HFFc6 (cell line): ENCODE measurements at regions not wholly inside any gene's neighbourhood (a gene's known extent, or its start where the extent isn't known, plus 50 kb on each side); places are given as distances from the start of the nearest gene placed in this dataset.

Experiments
- DNase-seq: peaks from one replicate; pipeline ENCODE4 v3.0.0-alpha.2; 2018
- H3K27ac Mint-ChIP-seq: 2 replicates; pipeline ENCODE4 v1.8.0; 2020; ENCODE audit warnings: mild to moderate bottlenecking, mixed read lengths
- H3K27me3 Mint-ChIP-seq: 2 replicates; pipeline ENCODE4 v1.8.0; 2021; ENCODE audit warnings: mild to moderate bottlenecking, moderate library complexity, mixed read lengths; ENCODE audit not compliant: insufficient read depth
- H3K36me3 Mint-ChIP-seq: 2 replicates; pipeline ENCODE4 v1.8.0; 2021; ENCODE audit warnings: low read depth, mixed read lengths
- H3K4me1 Mint-ChIP-seq: 2 replicates; pipeline ENCODE4 v1.8.0; 2020; ENCODE audit warnings: low read depth, mixed read lengths
- H3K4me3 Mint-ChIP-seq: 2 replicates; pipeline ENCODE4 v1.8.0; 2020; ENCODE audit warnings: mild to moderate bottlenecking, moderate library complexity, mixed read lengths
- H3K9me3 Mint-ChIP-seq: 2 replicates; pipeline ENCODE4 v1.8.0; 2020; ENCODE audit warnings: mild to moderate bottlenecking, mixed read lengths
- CTCF ChIP-seq: fragments of 200-600 bp; sonication (generic); IDR thresholded peaks from 2 replicates; pipeline ENCODE4 v1.5.0; 2021; ENCODE audit warnings: antibody characterized with exemption, mild to moderate bottlenecking

- no peaks in the 10 kb centered on the region for H3K9me3 Mint-ChIP-seq
- peak; percentile 31 for TF ChIP-seq CTCF
- H3K27ac Mint-ChIP-seq, result no peak overlapping the region
- no peak overlapping the region for H3K4me3 Mint-ChIP-seq
- H3K27me3 Mint-ChIP-seq, result peaks cover 35% of the 10 kb centered on the region
- no peaks in the 10 kb centered on the region for H3K36me3 Mint-ChIP-seq
- DNase-seq, result no peak
- no peaks in the 10 kb centered on the region for H3K4me1 Mint-ChIP-seq
Measured at GRCh38 chr2:10239561-10239967, 63.1 kb upstream of the HPCAL1 start.

GRCh38 chr2:10240161-10240681 lies 62.5 kb upstream of the HPCAL1 start:
- no peak overlapping the region for H3K4me3 Mint-ChIP-seq

GRCh38 chr2:10240911-10241610 lies 61.6 kb upstream of the HPCAL1 start:
- DNase-seq, result no peak
- Mint-ChIP-seq H3K27me3 (peaks cover 34% of the 10 kb centered on the region), H3K9me3 (no peaks in the 10 kb centered on the region), H3K4me1 (no peaks in the 10 kb centered on the region), H3K4me3 (no peak overlapping the region), H3K36me3 (no peaks in the 10 kb centered on the region), H3K27ac (no peak overlapping the region)
- no peak for TF ChIP-seq CTCF

More at GRCh38 chr2:10240161-10240681, 62.5 kb upstream of the HPCAL1 start:
- Mint-ChIP-seq H3K36me3 (no peaks in the 10 kb centered on the region), H3K27ac (no peak overlapping the region), H3K4me1 (no peaks in the 10 kb centered on the region), H3K27me3 (peaks cover 35% of the 10 kb centered on the region), H3K9me3 (no peaks in the 10 kb centered on the region)
- DNase-seq, result no peak
- no peak for TF ChIP-seq CTCF

GRCh38 chr2:10241641-10242430 lies 60.9 kb upstream of the HPCAL1 start:
- H3K4me1 Mint-ChIP-seq, result no peaks in the 10 kb centered on the region
- no peak for DNase-seq
- H3K27ac Mint-ChIP-seq, result no peak overlapping the region
- H3K36me3 Mint-ChIP-seq, result no peaks in the 10 kb centered on the region
- no peaks in the 10 kb centered on the region for H3K9me3 Mint-ChIP-seq
- no peak overlapping the region for H3K4me3 Mint-ChIP-seq
- peaks cover 26% of the 10 kb centered on the region for H3K27me3 Mint-ChIP-seq
- no peak for TF ChIP-seq CTCF

- Mint-ChIP-seq H3K36me3 (no peaks in the 10 kb centered on the region), H3K27me3 (peaks cover 22% of the 10 kb centered on the region), H3K9me3 (no peaks in the 10 kb centered on the region), H3K4me1 (no peaks in the 10 kb centered on the region), H3K27ac (no peak overlapping the region), H3K4me3 (no peak overlapping the region)
- DNase-seq, result no peak
- no peak for TF ChIP-seq CTCF
Measured at GRCh38 chr2:10242451-10242850, 60.3 kb upstream of the HPCAL1 start.
